OCI-LY3 (cell line): ENCODE measurements at regions not wholly inside any gene's neighbourhood (a gene's known extent, or its start where the extent isn't known, plus 50 kb on each side); places are given as distances from the start of the nearest gene placed in this dataset.

Source experiments
- H2AFZ ChIP-seq: fragments of 200-600, 300-600 bp; shearing (Covaris generic); 2 replicates; pipeline ENCODE4 v1.6.0; 2014; ENCODE audit warnings: antibody characterized with exemption, low read depth, low read length
- H3K27ac ChIP-seq: fragments of 200-600, 300-600 bp; sonication (generic); 2 replicates; pipeline ENCODE4 v1.5.1; 2014; ENCODE audit warnings: mild to moderate bottlenecking, low read length, moderate library complexity, mixed read lengths
- H3K27me3 ChIP-seq: fragments of 200-600, 300-600 bp; sonication (generic); 2 replicates; pipeline ENCODE4 v1.6.1; 2014; ENCODE audit warnings: low read depth, low read length, mixed read lengths
- H3K36me3 ChIP-seq: fragments of 200-600, 300-600 bp; sonication (generic); replicated peaks from 2 replicates; pipeline ENCODE3; 2014; ENCODE audit warnings: low read depth, low read length, mixed read lengths
- H3K4me1 ChIP-seq: fragments of 300-600, 200-600 bp; sonication (generic); 2 replicates; pipeline ENCODE4 v1.6.1; 2014; ENCODE audit warnings: low read length, mixed read lengths
- H3K4me2 ChIP-seq: fragments of 200-600, 300-600 bp; sonication (generic); 2 replicates; pipeline ENCODE4 v1.6.1; 2014; ENCODE audit warnings: low read length, mixed read lengths
- H3K4me3 ChIP-seq: fragments of 300-600, 200-600 bp; sonication (generic); 2 replicates; pipeline ENCODE4 v1.5.1; 2014; ENCODE audit warnings: antibody characterized with exemption, mild to moderate bottlenecking, low read length, moderate library complexity
- H3K79me2 ChIP-seq: fragments of 300-600, 200-600 bp; shearing (Covaris generic); 2 replicates; pipeline ENCODE4 v1.6.1; 2014; ENCODE audit warnings: mild to moderate bottlenecking, low read length, mixed read lengths
- H3K9ac ChIP-seq: fragments of 300-600, 200-600 bp; shearing (Covaris generic); 2 replicates; pipeline ENCODE4 v1.6.0; 2014; ENCODE audit warnings: mild to moderate bottlenecking, low read length, moderate library complexity
- H3K9me3 ChIP-seq: fragments of 200-600, 300-600 bp; shearing (Covaris generic); 2 replicates; pipeline ENCODE4 v1.6.1; 2014; ENCODE audit warnings: low read length, mixed read lengths; ENCODE audit not compliant: insufficient read depth
- H4K20me1 ChIP-seq: fragments of 200-600, 300-600 bp; sonication (generic); 2 replicates; pipeline ENCODE4 v1.6.1; 2016; ENCODE audit warnings: low read length, mixed read lengths; ENCODE audit not compliant: insufficient read depth
- EZH2phosphoT487 ChIP-seq: fragments of 200-600 bp; shearing (Covaris generic); IDR thresholded peaks from 2 replicates; pipeline ENCODE4 v1.6.1; 2018; ENCODE audit warnings: antibody characterized with exemption, mixed run types, low read depth
- TF ChIP-seq, protein P1 (sequence below): fragments of 200-600, 300-600 bp; sonication (generic); IDR thresholded peaks from 2 replicates; pipeline ENCODE4 v1.5.1; 2014; ENCODE audit warnings: antibody characterized with exemption, low read length, low read depth

DNA sequence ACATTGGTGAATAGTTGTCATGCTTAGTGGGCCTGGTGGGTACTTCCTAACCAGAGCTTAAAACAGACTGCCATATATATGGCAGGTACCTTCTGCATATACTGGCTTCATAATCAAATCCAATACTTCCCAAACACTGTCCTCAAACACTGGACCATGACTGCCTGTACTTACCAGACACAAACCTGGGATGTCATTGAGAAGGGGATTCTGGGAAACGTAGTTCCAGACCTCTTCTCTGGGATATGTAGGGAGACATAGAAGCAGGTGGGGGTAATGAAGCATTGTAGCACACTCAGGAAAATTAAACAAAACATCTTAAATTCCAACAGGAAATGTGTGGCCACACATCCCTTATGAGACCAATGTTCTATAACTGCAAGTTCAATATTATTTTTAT, 76.5 kb upstream of the ADAMTS5 start:
- no peak for TF ChIP-seq EZH2phosphoT487
- TF ChIP-seq, protein P1, sequence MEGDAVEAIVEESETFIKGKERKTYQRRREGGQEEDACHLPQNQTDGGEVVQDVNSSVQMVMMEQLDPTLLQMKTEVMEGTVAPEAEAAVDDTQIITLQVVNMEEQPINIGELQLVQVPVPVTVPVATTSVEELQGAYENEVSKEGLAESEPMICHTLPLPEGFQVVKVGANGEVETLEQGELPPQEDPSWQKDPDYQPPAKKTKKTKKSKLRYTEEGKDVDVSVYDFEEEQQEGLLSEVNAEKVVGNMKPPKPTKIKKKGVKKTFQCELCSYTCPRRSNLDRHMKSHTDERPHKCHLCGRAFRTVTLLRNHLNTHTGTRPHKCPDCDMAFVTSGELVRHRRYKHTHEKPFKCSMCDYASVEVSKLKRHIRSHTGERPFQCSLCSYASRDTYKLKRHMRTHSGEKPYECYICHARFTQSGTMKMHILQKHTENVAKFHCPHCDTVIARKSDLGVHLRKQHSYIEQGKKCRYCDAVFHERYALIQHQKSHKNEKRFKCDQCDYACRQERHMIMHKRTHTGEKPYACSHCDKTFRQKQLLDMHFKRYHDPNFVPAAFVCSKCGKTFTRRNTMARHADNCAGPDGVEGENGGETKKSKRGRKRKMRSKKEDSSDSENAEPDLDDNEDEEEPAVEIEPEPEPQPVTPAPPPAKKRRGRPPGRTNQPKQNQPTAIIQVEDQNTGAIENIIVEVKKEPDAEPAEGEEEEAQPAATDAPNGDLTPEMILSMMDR, result no peak
- no peaks in the 10 kb centered on the region for H3K36me3 ChIP-seq
- H2AFZ ChIP-seq, result no peak overlapping the region
- no peaks in the 10 kb centered on the region for H3K27me3 ChIP-seq
- no peak overlapping the region for H3K4me3 ChIP-seq
- no peaks in the 10 kb centered on the region for H3K79me2 ChIP-seq
- H3K4me1 ChIP-seq, result no peaks in the 10 kb centered on the region
- no peaks in the 10 kb centered on the region for H4K20me1 ChIP-seq
- H3K9me3 ChIP-seq, result no peaks in the 10 kb centered on the region
- no peak overlapping the region for H3K9ac ChIP-seq
- no peak overlapping the region for H3K27ac ChIP-seq
- no peak overlapping the region for H3K4me2 ChIP-seq

DNA sequence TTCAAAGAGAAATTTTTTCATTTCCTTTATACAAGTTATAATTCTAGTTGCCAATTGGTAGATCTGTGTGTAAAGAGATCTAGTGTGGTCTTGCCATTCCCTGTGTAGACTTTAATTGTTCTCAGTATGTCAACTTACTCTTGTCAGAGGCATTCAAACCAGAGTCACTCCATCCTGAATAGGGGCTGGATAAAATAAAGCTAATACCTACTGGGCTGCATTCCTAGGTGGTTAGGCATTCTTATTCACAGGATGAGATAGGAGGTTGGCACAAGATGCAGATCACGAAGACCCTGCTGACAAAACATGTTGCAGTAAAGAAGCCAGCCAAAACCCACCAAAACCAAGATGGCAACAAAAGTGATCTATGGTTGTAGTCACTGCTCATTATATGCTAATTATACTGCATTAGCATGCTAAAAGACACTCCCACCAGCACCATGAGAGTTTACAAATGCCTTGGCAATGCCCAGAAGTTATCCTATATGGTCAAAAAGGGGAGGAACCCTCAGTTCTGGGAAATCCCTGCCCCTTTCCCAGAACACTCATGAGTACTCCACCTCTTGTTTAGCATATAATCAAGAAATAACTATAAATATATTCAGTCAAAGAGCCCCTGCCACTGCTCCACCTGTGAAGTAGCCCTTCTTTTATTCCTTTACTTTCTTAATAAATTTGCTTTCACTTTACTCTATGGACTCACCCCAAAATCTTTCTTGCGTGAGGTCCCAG, 74.0 kb upstream of the ADAMTS5 start:
- no peak overlapping the region for H3K4me2 ChIP-seq

DNA sequence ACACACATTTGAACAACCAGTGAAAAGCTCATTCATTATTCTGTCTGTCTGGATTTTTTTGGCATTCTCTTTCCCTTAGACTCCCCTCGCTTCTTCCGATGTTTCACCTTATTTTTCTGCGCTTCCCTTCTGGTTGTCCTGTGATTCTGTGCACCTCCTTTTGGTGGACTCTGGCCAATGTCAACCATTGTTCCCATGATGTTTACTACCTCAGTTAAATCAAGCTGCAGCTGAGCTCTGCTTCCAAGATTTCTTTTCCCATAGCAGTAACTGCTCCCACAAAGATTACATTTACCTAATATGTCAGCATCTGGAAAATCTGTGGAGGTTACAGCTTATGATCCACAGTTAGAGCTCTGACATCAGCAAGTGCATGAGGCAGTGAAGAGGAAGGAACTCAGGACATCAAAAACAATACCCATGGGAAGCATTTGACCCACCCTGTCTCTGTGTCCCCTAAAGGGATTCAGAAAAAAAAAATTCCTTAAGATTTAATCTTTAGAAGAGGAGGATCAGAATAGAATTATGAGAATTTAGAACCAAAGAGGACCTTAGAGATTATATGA, 69.9 kb upstream of the ADAMTS5 start:
- H3K4me1 ChIP-seq, result no peaks in the 10 kb centered on the region

More for the DNA sequence above, 74.0 kb upstream of the ADAMTS5 start:
- no peaks in the 10 kb centered on the region for H3K4me1 ChIP-seq
- no peaks in the 10 kb centered on the region for H3K36me3 ChIP-seq
- H4K20me1 ChIP-seq, result no peaks in the 10 kb centered on the region
- no peaks in the 10 kb centered on the region for H3K27me3 ChIP-seq
- no peak overlapping the region for H3K9ac ChIP-seq
- H3K27ac ChIP-seq, result no peak overlapping the region
- TF ChIP-seq, protein P1, result no peak
- TF ChIP-seq EZH2phosphoT487, result no peak
- H3K79me2 ChIP-seq, result no peaks in the 10 kb centered on the region
- no peak overlapping the region for H2AFZ ChIP-seq
- no peaks in the 10 kb centered on the region for H3K9me3 ChIP-seq
- no peak overlapping the region for H3K4me3 ChIP-seq

DNA sequence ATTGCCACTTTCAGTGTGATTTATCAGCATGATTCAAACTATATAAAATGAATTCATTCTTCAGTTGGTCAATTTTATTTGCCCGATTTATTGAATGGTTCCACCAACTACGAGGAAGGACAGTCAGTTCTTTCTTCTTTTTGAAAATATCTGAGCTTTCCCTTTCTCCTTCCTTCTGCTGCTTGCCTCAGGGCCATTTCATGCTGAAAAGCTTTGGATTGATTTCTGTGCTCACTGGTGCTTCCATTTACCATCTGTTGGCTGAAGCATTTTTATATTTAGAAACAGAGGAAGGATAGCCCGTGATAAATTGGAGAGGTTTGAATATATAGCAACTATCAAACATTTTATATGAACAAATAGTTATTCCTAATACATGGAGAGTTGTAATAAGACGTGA, 68.9 kb upstream of the ADAMTS5 start:
- Histone ChIP-seq H3K4me2 (no peak overlapping the region), H4K20me1 (no peaks in the 10 kb centered on the region), H3K79me2 (no peaks in the 10 kb centered on the region), H3K27ac (no peak overlapping the region), H2AFZ (no peak overlapping the region), H3K9me3 (no peaks in the 10 kb centered on the region), H3K27me3 (no peaks in the 10 kb centered on the region), H3K9ac (no peak overlapping the region), H3K4me1 (no peaks in the 10 kb centered on the region), H3K36me3 (no peaks in the 10 kb centered on the region), H3K4me3 (no peak overlapping the region)
- no peak for TF ChIP-seq EZH2phosphoT487
- TF ChIP-seq, protein P1, result no peak

More for the DNA sequence above, 69.9 kb upstream of the ADAMTS5 start:
- Histone ChIP-seq H3K36me3 (no peaks in the 10 kb centered on the region), H4K20me1 (no peaks in the 10 kb centered on the region), H3K4me2 (no peak overlapping the region), H3K79me2 (no peaks in the 10 kb centered on the region), H3K27ac (no peak overlapping the region), H3K9me3 (no peaks in the 10 kb centered on the region), H3K27me3 (no peaks in the 10 kb centered on the region), H3K4me3 (no peak overlapping the region), H3K9ac (no peak overlapping the region), H2AFZ (no peak overlapping the region)
- TF ChIP-seq, protein P1, result no peak
- no peak for TF ChIP-seq EZH2phosphoT487
